Small intestine (tissue), 7 donors: ENCODE measurements at regions not wholly inside any gene's neighbourhood (a gene's known extent, or its start where the extent isn't known, plus 50 kb on each side); places are given as distances from the start of the nearest gene placed in this dataset.
"Not testable (repeated sequence)": the region's sequence is repeated elsewhere in the genome, so short reads cannot be mapped to it uniquely, and the experiment has no call there.

Experiments
- DNase-seq, 2 donors: peaks; one replicate each; pipeline versions ENCODE4 v3.0.0 to v3.0.0-alpha.2; 2013
- FAIRE-seq: peaks from 2 replicates; lab custom pipeline; 2012; peaks lifted over from hg19 to GRCh38; lab: Jason Lieb, UNC
- H3K27ac ChIP-seq, 3 donors: one replicate each; pipeline ENCODE4 v1.5.1; 2013; ENCODE audit warnings: low read length in 2 of 3, mild to moderate bottlenecking in 2 of 3, control low read depth in 1 of 3, inconsistent platforms in 1 of 3, low read depth in 1 of 3, moderate library complexity in 1 of 3
- H3K27me3 ChIP-seq, 3 donors: one replicate each; pipeline ENCODE4 v1.6.1; 2013; ENCODE audit warnings: low read length in 3 of 3, inconsistent platforms in 1 of 3; ENCODE audit not compliant: control insufficient read depth in 3 of 3, insufficient read depth in 3 of 3
- H3K36me3 ChIP-seq, 3 donors: one replicate each; pipeline ENCODE4 v1.6.1; 2013; ENCODE audit warnings: low read length in 3 of 3, inconsistent platforms in 1 of 3, low read depth in 1 of 3, mild to moderate bottlenecking in 1 of 3, moderate library complexity in 1 of 3; ENCODE audit not compliant: control insufficient read depth in 3 of 3, insufficient read depth in 2 of 3
- H3K4me1 ChIP-seq, 3 donors: one replicate each; pipeline ENCODE4 v1.6.1; 2013; ENCODE audit warnings: low read length in 2 of 3, inconsistent platforms in 1 of 3, low read depth in 1 of 3, mild to moderate bottlenecking in 1 of 3, moderate library complexity in 1 of 3; ENCODE audit not compliant: control insufficient read depth in 3 of 3, insufficient read depth in 2 of 3
- H3K4me3 ChIP-seq, 3 donors: one replicate each; pipeline ENCODE4 v1.5.1; 2013; ENCODE audit warnings: low read length in 3 of 3, control low read depth in 1 of 3, inconsistent platforms in 1 of 3, low read depth in 1 of 3, mild to moderate bottlenecking in 1 of 3, moderate library complexity in 1 of 3
- H3K9me3 ChIP-seq, 2 donors: one replicate each; pipeline ENCODE4 v1.6.1; 2013; ENCODE audit warnings: low read depth in 1 of 2, low read length in 1 of 2; ENCODE audit not compliant: control insufficient read depth in 2 of 2, insufficient read depth in 1 of 2
- WGBS, 3 donors: extraction: QIAGEN DNeasy Blood & Tissue Kit; methylation state at CpG; one replicate each; pipeline ENCODE4 v1.1.7; 2013; 5-methylcytosine and 5-hydroxymethylcytosine counted together
- donor health status: healthy with polysubstance abuse.
- donor health status: control.
- donor health status: control.
- donor health status: Bipolar disorder and iron deficiency.
- donor health status: healthy.

- H3K4me1 ChIP-seq, H3K27me3 ChIP-seq, DNase-seq, FAIRE-seq, H3K27ac ChIP-seq, H3K36me3 ChIP-seq, H3K4me3 ChIP-seq: not testable (repeated sequence)
- 77 to 81% (median 79%) methylated on average over 10 of the region's 10 CpGs for WGBS, 3 donors
- peaks cover 6 to 37% of the 10 kb centered on the region in 2 donors for H3K9me3 ChIP-seq
Observed at GRCh38 chr21:10377758-10378157, 143.6 kb upstream of the TPTE start.

GRCh38 chr21:10379816-10380215, 141.6 kb upstream of the TPTE start:
- H3K27ac ChIP-seq, H3K4me3 ChIP-seq, DNase-seq, H3K27me3 ChIP-seq, H3K4me1 ChIP-seq, H3K36me3 ChIP-seq, FAIRE-seq: not testable (repeated sequence)
- 87 to 91% (median 88%) methylated on average over 9 of the region's 9 CpGs for WGBS, 3 donors
- H3K9me3 ChIP-seq = peaks cover 10 to 47% of the 10 kb centered on the region in 2 donors

- not testable (repeated sequence) for H3K27me3 ChIP-seq, H3K4me1 ChIP-seq, H3K27ac ChIP-seq, H3K36me3 ChIP-seq, FAIRE-seq, H3K4me3 ChIP-seq
- H3K9me3 ChIP-seq = peaks cover 11 to 58% of the 10 kb centered on the region in 2 donors
- peak in 1 of 2 donors; percentile 1 for DNase-seq
- WGBS, 3 donors = 78 to 82% (median 80%) methylated on average over 6 of the region's 6 CpGs
Observed at GRCh38 chr21:10381687-10382060, 139.7 kb upstream of the TPTE start.

GRCh38 chr21:10382135-10382534, 139.2 kb upstream of the TPTE start:
- not testable (repeated sequence) for H3K27ac ChIP-seq, H3K4me3 ChIP-seq, FAIRE-seq, DNase-seq, H3K36me3 ChIP-seq, H3K27me3 ChIP-seq, H3K4me1 ChIP-seq
- H3K9me3 ChIP-seq = peaks cover 11 to 57% of the 10 kb centered on the region in 2 donors
- WGBS, 3 donors = 69 to 70% (median 70%) methylated on average over 8 of the region's 8 CpGs

- not testable (repeated sequence) for H3K27ac ChIP-seq, H3K4me1 ChIP-seq, H3K27me3 ChIP-seq, FAIRE-seq, H3K4me3 ChIP-seq, H3K36me3 ChIP-seq, DNase-seq
- peaks cover 11 to 59% of the 10 kb centered on the region in 2 donors for H3K9me3 ChIP-seq
- WGBS, 3 donors = 56 to 64% (median 58%) methylated on average over 5 of the region's 5 CpGs
Observed at GRCh38 chr21:10382580-10382979, 138.8 kb upstream of the TPTE start.

GRCh38 chr21:10383571-10383970, 137.8 kb upstream of the TPTE start:
- peaks cover 11 to 56% of the 10 kb centered on the region in 2 donors for H3K9me3 ChIP-seq
- WGBS, 3 donors = 81 to 83% (median 81%) methylated on average over 10 of the region's 10 CpGs
- not testable (repeated sequence) for H3K27me3 ChIP-seq, FAIRE-seq, H3K4me3 ChIP-seq, H3K27ac ChIP-seq, H3K36me3 ChIP-seq, H3K4me1 ChIP-seq
- peak in 1 of 2 donors; percentile 7 for DNase-seq

- H3K4me1 ChIP-seq, FAIRE-seq, H3K36me3 ChIP-seq, H3K4me3 ChIP-seq, H3K27me3 ChIP-seq, DNase-seq, H3K27ac ChIP-seq: not testable (repeated sequence)
- 42 to 59% (median 44%) methylated on average over 3 of the region's 3 CpGs for WGBS, 3 donors
- peaks cover 10 to 54% of the 10 kb centered on the region in 2 donors for H3K9me3 ChIP-seq
Observed at GRCh38 chr21:10384304-10384861, 137.0 kb upstream of the TPTE start.

GRCh38 chr21:10385202-10385601, 136.2 kb upstream of the TPTE start:
- H3K9me3 ChIP-seq = peaks cover 8 to 53% of the 10 kb centered on the region in 2 donors
- FAIRE-seq, H3K27me3 ChIP-seq, H3K4me1 ChIP-seq, H3K36me3 ChIP-seq, H3K27ac ChIP-seq, H3K4me3 ChIP-seq: not testable (repeated sequence)
- peak in 1 of 2 donors; percentile 2 for DNase-seq
- 72 to 79% (median 77%) methylated on average over 3 of the region's 3 CpGs for WGBS, 3 donors
